ENCODE measurements at regions not wholly inside any gene's neighbourhood (a gene's known extent, or its start where the extent isn't known, plus 50 kb on each side); places are given as distances from the start of the nearest gene placed in this dataset.

DNA sequence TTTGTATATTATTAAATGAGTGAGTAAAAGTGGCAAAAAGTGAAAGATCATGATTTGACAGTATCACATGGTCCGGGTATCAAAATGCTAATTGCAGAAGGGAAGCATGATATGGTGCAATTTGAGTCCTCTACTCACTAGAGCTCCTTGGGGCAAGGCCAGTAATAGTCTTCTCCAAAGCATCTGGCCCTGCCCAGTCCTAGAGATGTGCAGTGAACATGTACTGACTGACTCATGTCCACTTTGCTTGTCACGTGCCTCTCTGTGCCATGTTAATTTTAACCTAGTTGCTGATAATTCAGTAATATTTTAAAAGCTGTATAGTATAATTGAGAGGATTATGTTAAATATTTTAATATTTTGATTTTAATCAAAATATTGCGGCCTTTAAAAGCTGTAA is 54.6 kb upstream of the TENM3 start:
- Histone ChIP-seq H3K36me3 (no peaks in the 10 kb centered on the region), H3K4me3 (replicated peaks in 1 of 3) (no peak overlapping the region), H3K4me1 (no peaks in the 10 kb centered on the region), H3K9me3 (no peaks in the 10 kb centered on the region), H3K27me3 (no peaks in the 10 kb centered on the region), H3K27ac (no peak overlapping the region)
- TF ChIP-seq, protein P1, sequence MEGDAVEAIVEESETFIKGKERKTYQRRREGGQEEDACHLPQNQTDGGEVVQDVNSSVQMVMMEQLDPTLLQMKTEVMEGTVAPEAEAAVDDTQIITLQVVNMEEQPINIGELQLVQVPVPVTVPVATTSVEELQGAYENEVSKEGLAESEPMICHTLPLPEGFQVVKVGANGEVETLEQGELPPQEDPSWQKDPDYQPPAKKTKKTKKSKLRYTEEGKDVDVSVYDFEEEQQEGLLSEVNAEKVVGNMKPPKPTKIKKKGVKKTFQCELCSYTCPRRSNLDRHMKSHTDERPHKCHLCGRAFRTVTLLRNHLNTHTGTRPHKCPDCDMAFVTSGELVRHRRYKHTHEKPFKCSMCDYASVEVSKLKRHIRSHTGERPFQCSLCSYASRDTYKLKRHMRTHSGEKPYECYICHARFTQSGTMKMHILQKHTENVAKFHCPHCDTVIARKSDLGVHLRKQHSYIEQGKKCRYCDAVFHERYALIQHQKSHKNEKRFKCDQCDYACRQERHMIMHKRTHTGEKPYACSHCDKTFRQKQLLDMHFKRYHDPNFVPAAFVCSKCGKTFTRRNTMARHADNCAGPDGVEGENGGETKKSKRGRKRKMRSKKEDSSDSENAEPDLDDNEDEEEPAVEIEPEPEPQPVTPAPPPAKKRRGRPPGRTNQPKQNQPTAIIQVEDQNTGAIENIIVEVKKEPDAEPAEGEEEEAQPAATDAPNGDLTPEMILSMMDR (IDR thresholded peaks at IDR 0.05) = no peak
- no peak for TF ChIP-seq POLR2A (IDR thresholded peaks at IDR 0.05)
- 90 to 93% methylated on average over 3 of the region's 3 CpGs for WGBS, 2 donors
- intact Hi-C loops (cut with DNase I) = no loop called here
- DNase-seq = no peak

DNA sequence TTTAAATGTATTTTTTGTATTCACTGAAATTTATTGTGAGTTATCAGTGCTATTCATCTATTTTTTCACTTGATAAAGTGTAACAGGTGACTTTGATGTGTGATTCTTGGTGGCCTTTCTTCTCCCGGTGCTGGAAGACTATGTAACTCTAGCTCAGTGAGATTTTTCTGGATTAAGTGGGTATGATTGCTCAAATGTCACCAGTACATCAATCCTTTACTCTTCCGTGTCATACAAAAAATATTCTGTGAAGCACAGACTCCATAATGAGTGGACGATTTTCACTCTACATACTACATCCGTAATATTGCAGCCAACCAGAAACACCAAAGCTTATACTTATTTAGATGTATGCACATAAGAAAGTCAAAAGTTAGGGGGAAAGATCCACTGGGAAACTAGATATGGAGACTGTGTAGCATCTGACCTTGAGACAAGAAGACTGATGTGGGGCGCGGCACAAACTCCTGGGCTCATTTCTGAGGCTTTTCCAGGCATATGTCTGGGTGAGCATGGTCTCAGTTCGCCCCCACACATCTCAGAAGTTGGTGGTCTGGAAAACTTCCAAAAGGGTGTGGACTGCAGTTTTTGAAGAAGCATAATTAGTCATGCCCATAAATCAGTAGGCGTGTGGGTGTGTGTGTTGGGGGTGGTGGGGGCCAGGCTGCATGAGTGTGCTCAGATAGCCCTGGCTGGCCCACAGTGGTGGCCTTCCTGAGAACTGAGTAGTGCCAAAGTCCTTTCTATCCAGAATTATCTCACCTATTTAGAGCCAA is 53.9 kb upstream of the TENM3 start:
- TF ChIP-seq, protein P1 (IDR thresholded peaks at IDR 0.05) = no peak
- TF ChIP-seq POLR2A (IDR thresholded peaks at IDR 0.05) = no peak
- H3K4me3 ChIP-seq (replicated peaks in 1 of 3) = no peak overlapping the region
- H3K27ac ChIP-seq = no peak overlapping the region
- H3K9me3 ChIP-seq = no peaks in the 10 kb centered on the region
- no peaks in the 10 kb centered on the region for H3K36me3 ChIP-seq
- DNase-seq = no peak
- 88% methylated on average over 8 of the region's 8 CpGs for WGBS, 2 donors
- H3K4me1 ChIP-seq = no peaks in the 10 kb centered on the region
- no peaks in the 10 kb centered on the region for H3K27me3 ChIP-seq
- intact Hi-C loops (cut with DNase I) = no loop called here

DNA sequence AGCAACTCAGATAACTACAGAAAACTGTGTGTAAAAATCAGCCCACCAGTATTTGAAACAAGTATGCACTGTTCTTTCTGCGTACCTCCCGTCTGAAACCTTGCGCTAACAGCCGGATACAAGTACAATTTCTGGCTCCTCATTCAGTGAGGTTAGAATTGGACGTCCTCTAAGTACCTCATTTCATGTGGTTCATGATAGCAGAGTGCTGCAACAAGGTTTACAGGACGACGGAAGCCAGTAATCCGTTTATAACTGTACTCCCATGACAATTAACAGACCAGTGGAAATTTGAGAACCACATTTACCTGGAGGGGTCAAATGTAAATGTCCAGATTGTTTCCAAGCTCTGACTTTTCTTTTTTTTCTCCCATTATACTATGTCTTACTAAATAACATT is 52.9 kb upstream of the TENM3 start:
- WGBS, 2 donors = 75 to 76% methylated on average over 8 of the region's 8 CpGs
- intact Hi-C loops (cut with DNase I) = no loop called here
- no peak for DNase-seq
- Histone ChIP-seq H3K27ac (no peak overlapping the region), H3K4me3 (replicated peaks in 1 of 3) (no peak overlapping the region), H3K9me3 (no peaks in the 10 kb centered on the region), H3K36me3 (no peaks in the 10 kb centered on the region), H3K27me3 (no peaks in the 10 kb centered on the region), H3K4me1 (no peaks in the 10 kb centered on the region)
- TF ChIP-seq, protein P1 (IDR thresholded peaks at IDR 0.05) = no peak
- no peak for TF ChIP-seq POLR2A (IDR thresholded peaks at IDR 0.05)

DNA sequence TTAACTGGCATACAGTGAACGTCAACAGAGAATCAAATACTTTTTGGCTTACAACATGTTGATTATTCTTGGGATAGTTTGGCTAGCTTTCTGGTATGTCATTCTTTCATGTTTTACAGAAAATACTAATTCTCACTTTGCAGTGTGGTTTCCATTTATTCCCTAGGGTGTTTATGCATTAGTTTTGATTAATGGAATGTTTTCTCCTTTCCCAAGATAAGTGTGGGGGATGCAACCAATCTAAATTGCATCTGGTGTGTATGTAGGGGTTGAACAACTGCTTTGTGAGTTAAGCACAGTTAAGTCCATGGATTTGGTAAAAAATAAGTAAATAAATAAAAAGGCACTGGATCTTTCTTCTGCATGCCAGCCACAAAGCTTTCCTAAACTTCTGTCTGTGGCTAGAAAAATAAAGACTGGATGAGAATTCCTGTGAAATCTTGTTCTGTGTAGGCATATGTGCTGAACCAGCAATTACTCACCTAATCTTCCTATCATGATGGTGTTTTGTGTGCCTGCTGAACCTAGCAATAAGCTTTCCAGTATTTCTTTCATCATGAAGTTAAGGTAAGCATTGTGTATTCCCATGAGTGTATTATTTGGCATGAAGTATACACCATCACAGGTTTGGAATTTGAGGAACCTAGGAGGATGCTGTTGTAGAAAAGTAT is 50.6 kb upstream of the TENM3 start:
- WGBS, 2 donors = 72 to 77% methylated on average over 1 of the region's 1 CpG
- H3K36me3 ChIP-seq = no peaks in the 10 kb centered on the region
- no peaks in the 10 kb centered on the region for H3K4me1 ChIP-seq
- H3K27me3 ChIP-seq = no peaks in the 10 kb centered on the region
- no peak for DNase-seq
- no peak overlapping the region for H3K4me3 ChIP-seq (replicated peaks in 1 of 3)
- H3K9me3 ChIP-seq = no peaks in the 10 kb centered on the region
- no peak for TF ChIP-seq POLR2A (IDR thresholded peaks at IDR 0.05)
- TF ChIP-seq, protein P1 (IDR thresholded peaks at IDR 0.05) = no peak
- intact Hi-C loops (cut with DNase I) = no loop called here
- no peak overlapping the region for H3K27ac ChIP-seq

DNA sequence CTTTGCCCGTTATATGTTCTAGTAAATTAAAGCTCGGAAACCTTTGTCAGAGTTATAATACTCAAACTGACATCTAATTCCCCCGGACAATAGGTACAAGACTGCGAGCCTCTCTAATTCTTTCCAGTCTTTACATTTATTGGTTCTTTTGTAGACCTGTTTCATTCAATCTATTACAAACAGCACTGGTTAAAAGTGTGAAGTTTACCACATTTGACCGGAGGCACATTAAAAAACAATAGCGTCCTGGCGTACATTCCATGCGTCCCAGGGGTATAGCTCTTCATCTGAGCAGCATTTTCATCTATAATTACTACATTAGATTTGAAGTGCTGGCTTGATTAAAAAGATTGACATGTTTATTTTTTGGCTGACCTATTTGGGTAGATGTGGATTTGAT is 49.9 kb upstream of the TENM3 start:
- no peak for DNase-seq
- no peaks in the 10 kb centered on the region for H3K4me1 ChIP-seq
- intact Hi-C loops (cut with DNase I) = no loop called here
- WGBS, 2 donors = 91 to 93% methylated on average over 8 of the region's 8 CpGs
- no peaks in the 10 kb centered on the region for H3K36me3 ChIP-seq
- H3K9me3 ChIP-seq = no peaks in the 10 kb centered on the region
- TF ChIP-seq, protein P1 (IDR thresholded peaks at IDR 0.05) = no peak
- no peak for TF ChIP-seq POLR2A (IDR thresholded peaks at IDR 0.05)
- no peaks in the 10 kb centered on the region for H3K27me3 ChIP-seq
- H3K27ac ChIP-seq = no peak overlapping the region
- H3K4me3 ChIP-seq (replicated peaks in 1 of 3) = no peak overlapping the region
